SK-N-SH (cell line): ENCODE measurements at regions not wholly inside any gene's neighbourhood (a gene's known extent, or its start where the extent isn't known, plus 50 kb on each side); places are given as distances from the start of the nearest gene placed in this dataset.

ENCODE experiments used
- small RNA-seq, 7 experiments: library from RNA; depleted of rRNA; stranded (forward); fragments of <200 nt; gene quantifications; one replicate each; pipeline ENCODE3, GENCODE V24; 2012

Small RNA genes lying in the stretch of these regions (small RNA-seq; reads per million reads assigned to genes)
- gene RNU6-730P = 0 reads per million in 7 experiments
